Prostate gland (tissue), 2 donors: ENCODE measurements at regions not wholly inside any gene's neighbourhood (a gene's known extent, or its start where the extent isn't known, plus 50 kb on each side); places are given as distances from the start of the nearest gene placed in this dataset.

ENCODE experiments used
- CTCF ChIP-seq, 4 experiments: fragments of 200-600 bp in 2 of 4; fragments of 450-650 bp in 2 of 4; sonication (generic) in 2 of 4; IDR thresholded peaks; 1 replicate in 3 of 4; 2 replicates in 1 of 4; pipeline ENCODE4 v1.5.1; 2016 to 2019; ENCODE audit warnings: antibody characterized with exemption in 4 of 4, mild to moderate bottlenecking in 2 of 4, moderate library complexity in 2 of 4
- POLR2A ChIP-seq: fragments of 450-650 bp; IDR thresholded peaks from one replicate; pipeline ENCODE4 v1.6.1; 2016; ENCODE audit warnings: antibody characterized with exemption, mild to moderate bottlenecking

DNA sequence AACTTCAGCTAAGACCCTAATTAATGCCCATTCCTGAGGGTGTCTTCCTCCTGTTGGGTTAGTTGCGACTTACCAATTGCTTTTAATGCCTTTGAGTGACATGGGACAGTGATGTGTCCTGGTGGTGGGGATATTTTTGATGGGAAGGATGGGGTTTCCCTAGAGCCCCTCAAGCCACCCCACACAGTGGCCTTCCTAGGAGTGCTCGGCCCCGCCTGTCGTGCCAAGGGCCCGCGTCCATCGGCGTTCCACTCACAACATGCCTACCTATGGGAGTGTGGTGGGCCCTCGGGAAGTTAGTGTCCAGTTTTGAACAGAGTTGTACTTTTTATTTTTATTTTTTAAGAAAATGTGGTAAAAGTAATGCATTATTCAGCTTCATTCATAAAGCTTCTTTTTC is 50.1 kb upstream of the TSPAN2 start:
- TF ChIP-seq CTCF (IDR thresholded peaks at IDR 0.05) (no peak), POLR2A (no peak)
